ENCODE measurements at regions not wholly inside any gene's neighbourhood (a gene's known extent, or its start where the extent isn't known, plus 50 kb on each side); places are given as distances from the start of the nearest gene placed in this dataset.

DNA sequence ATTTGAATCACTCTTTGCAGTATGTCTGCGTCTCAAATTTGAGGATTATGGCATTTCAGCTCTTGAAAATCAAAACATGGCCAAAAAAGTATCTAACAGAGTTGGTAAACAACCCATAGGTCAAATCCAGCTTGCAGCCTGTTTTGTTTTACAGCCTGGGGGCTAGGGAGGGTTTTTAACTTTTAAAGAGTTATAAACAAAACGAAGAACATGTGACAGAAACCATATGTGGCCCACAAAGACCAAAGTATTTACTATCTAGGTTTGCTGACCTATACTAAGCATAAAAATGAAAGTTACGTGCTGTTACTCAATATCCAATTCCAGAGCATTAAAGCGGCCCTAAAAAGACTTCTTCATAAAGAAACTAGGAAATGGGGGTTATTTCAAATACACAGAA, 55.5 kb upstream of the STARD3NL start:
- TF ChIP-seq, protein P1, sequence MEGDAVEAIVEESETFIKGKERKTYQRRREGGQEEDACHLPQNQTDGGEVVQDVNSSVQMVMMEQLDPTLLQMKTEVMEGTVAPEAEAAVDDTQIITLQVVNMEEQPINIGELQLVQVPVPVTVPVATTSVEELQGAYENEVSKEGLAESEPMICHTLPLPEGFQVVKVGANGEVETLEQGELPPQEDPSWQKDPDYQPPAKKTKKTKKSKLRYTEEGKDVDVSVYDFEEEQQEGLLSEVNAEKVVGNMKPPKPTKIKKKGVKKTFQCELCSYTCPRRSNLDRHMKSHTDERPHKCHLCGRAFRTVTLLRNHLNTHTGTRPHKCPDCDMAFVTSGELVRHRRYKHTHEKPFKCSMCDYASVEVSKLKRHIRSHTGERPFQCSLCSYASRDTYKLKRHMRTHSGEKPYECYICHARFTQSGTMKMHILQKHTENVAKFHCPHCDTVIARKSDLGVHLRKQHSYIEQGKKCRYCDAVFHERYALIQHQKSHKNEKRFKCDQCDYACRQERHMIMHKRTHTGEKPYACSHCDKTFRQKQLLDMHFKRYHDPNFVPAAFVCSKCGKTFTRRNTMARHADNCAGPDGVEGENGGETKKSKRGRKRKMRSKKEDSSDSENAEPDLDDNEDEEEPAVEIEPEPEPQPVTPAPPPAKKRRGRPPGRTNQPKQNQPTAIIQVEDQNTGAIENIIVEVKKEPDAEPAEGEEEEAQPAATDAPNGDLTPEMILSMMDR (IDR thresholded peaks at IDR 0.05), result no peak
- no peak for TF ChIP-seq POLR2AphosphoS5 (IDR thresholded peaks at IDR 0.05)
- TF ChIP-seq POLR2A (IDR thresholded peaks at IDR 0.05), result no peak
- no peak for TF ChIP-seq EP300 (IDR thresholded peaks at IDR 0.05)
